ENCODE measurements at regions not wholly inside any gene's neighbourhood (a gene's known extent, or its start where the extent isn't known, plus 50 kb on each side); places are given as distances from the start of the nearest gene placed in this dataset.
"Not testable (repeated sequence)": the region's sequence is repeated elsewhere in the genome, so short reads cannot be mapped to it uniquely, and the experiment has no call there.

- intact Hi-C loops (cut with DNase I, micrococcal nuclease), result no loop called here
- ATAC-seq (no peak), DNase-seq (no peak)
Observed at GRCh38 chr3:88816445-88816844, 291.0 kb upstream of the EPHA3 start.

- intact Hi-C loops (cut with DNase I, micrococcal nuclease), result no loop called here
- no peak for ATAC-seq
- no peak for DNase-seq
Observed at GRCh38 chr3:88824666-88825564, 282.5 kb upstream of the EPHA3 start.

- ATAC-seq, result no peak
- intact Hi-C loops (cut with DNase I, micrococcal nuclease), result no loop called here
- no peak for DNase-seq
Observed at GRCh38 chr3:88828466-88828865, 279.0 kb upstream of the EPHA3 start.

- intact Hi-C loops (cut with DNase I, micrococcal nuclease), result no loop called here
- ATAC-seq, result no peak
Observed at GRCh38 chr3:88852606-88853005, 254.8 kb upstream of the EPHA3 start.

GRCh38 chr3:88863196-88863595 lies 244.2 kb upstream of the EPHA3 start:
- DNase-seq (no peak), ATAC-seq (no peak)
- intact Hi-C loops (cut with DNase I, micrococcal nuclease), result no loop called here

More at GRCh38 chr3:88852606-88853005, 254.8 kb upstream of the EPHA3 start:
- no peak for DNase-seq

- intact Hi-C loops (cut with DNase I, micrococcal nuclease), result no loop called here
- ATAC-seq (no peak), DNase-seq (no peak)
Observed at GRCh38 chr3:88876724-88877123, 230.7 kb upstream of the EPHA3 start.

- intact Hi-C loops (cut with DNase I, micrococcal nuclease), result no loop called here
- no peak for ATAC-seq
Observed at GRCh38 chr3:88879905-88880304, 227.5 kb upstream of the EPHA3 start.

GRCh38 chr3:88882121-88882520 lies 225.3 kb upstream of the EPHA3 start:
- DNase-seq (no peak), ATAC-seq (no peak)
- intact Hi-C loops (cut with DNase I, micrococcal nuclease), result no loop called here

More at GRCh38 chr3:88879905-88880304, 227.5 kb upstream of the EPHA3 start:
- DNase-seq, result no peak

- DNase-seq; intact Hi-C loops (cut with DNase I, micrococcal nuclease); ATAC-seq: not testable (repeated sequence)
Observed at GRCh38 chr3:88886624-88887023, 220.8 kb upstream of the EPHA3 start.

GRCh38 chr3:88896026-88896425 lies 211.4 kb upstream of the EPHA3 start:
- DNase-seq, result no peak
- no peak for ATAC-seq
- intact Hi-C loops (cut with DNase I, micrococcal nuclease), result no loop called here

GRCh38 chr3:88912294-88912877 lies 195.0 kb upstream of the EPHA3 start:
- intact Hi-C loops (cut with DNase I, micrococcal nuclease), result no loop called here
- ATAC-seq, result no peak
- DNase-seq, result no peak

- intact Hi-C loops (cut with DNase I, micrococcal nuclease), result no loop called here
- DNase-seq (no peak), ATAC-seq (no peak)
Observed at GRCh38 chr3:88918841-88919240, 188.6 kb upstream of the EPHA3 start.

GRCh38 chr3:88921986-88922385 lies 185.4 kb upstream of the EPHA3 start:
- DNase-seq, result no peak
- intact Hi-C loops (cut with DNase I, micrococcal nuclease), result no loop called here
- ATAC-seq, result no peak

- DNase-seq, result no peak
- intact Hi-C loops (cut with DNase I, micrococcal nuclease), result no loop called here
- no peak for ATAC-seq
Observed at GRCh38 chr3:88926221-88926620, 181.2 kb upstream of the EPHA3 start.

GRCh38 chr3:88930611-88931010 lies 176.8 kb upstream of the EPHA3 start:
- intact Hi-C loops (cut with DNase I, micrococcal nuclease), result no loop called here
- no peak for ATAC-seq

GRCh38 chr3:88936831-88937230 lies 170.6 kb upstream of the EPHA3 start:
- ATAC-seq (no peak), DNase-seq (no peak)
- intact Hi-C loops (cut with DNase I, micrococcal nuclease), result loop anchor here in 1 of 2 donors (5.0 kb wide), 1 partner anchor 130 kb away; no protein-coding TSS in a partner anchor

More at GRCh38 chr3:88930611-88931010, 176.8 kb upstream of the EPHA3 start:
- DNase-seq, result no peak

GRCh38 chr3:88940296-88940695 lies 167.1 kb upstream of the EPHA3 start:
- ATAC-seq (no peak), DNase-seq (no peak)
- intact Hi-C loops (cut with DNase I, micrococcal nuclease), result no loop called here

- no peak for DNase-seq
- intact Hi-C loops (cut with DNase I, micrococcal nuclease), result no loop called here
- ATAC-seq, result no peak
Observed at GRCh38 chr3:88947013-88947412, 160.4 kb upstream of the EPHA3 start.

- intact Hi-C loops (cut with DNase I, micrococcal nuclease), result no loop called here
- no peak for ATAC-seq
- DNase-seq, result no peak
Observed at GRCh38 chr3:88954853-88955252, 152.6 kb upstream of the EPHA3 start.

- intact Hi-C loops (cut with DNase I, micrococcal nuclease), result no loop called here
- no peak for DNase-seq
- ATAC-seq, result no peak
Observed at GRCh38 chr3:88955274-88955673, 152.1 kb upstream of the EPHA3 start.

Measured in left colon (tissue), 2 donors.